H9 (cell line): ENCODE measurements at regions not wholly inside any gene's neighbourhood (a gene's known extent, or its start where the extent isn't known, plus 50 kb on each side); places are given as distances from the start of the nearest gene placed in this dataset.

Experiments
- DNase-seq: peaks from one replicate; pipeline ENCODE4 v3.0.0-alpha.2; 2017
- H2AFZ ChIP-seq: one replicate; pipeline ENCODE4 v1.6.1; 2013; ENCODE audit warnings: mild to moderate bottlenecking, low read length, control low read depth, moderate library complexity
- H2AK5ac ChIP-seq: 2 replicates; pipeline ENCODE4 v1.6.1; 2013; ENCODE audit warnings: low read length, control low read depth, mixed read lengths; ENCODE audit not compliant: insufficient read length
- H2BK120ac ChIP-seq: one replicate; pipeline ENCODE4 v1.6.1; 2013; ENCODE audit warnings: low read depth, mild to moderate bottlenecking, low read length, control low read depth, inconsistent platforms; ENCODE audit not compliant: poor library complexity, severe bottlenecking
- H2BK12ac ChIP-seq: 2 replicates; pipeline ENCODE4 v1.6.1; 2013; ENCODE audit warnings: low read length, control low read depth, mixed read lengths, low read depth; ENCODE audit not compliant: insufficient read length
- H2BK15ac ChIP-seq: 2 replicates; pipeline ENCODE4 v1.6.1; 2013; ENCODE audit warnings: low read depth, low read length, control low read depth
- H2BK20ac ChIP-seq: one replicate; pipeline ENCODE4 v1.6.1; 2013; ENCODE audit warnings: low read depth, mild to moderate bottlenecking, low read length, control low read depth, inconsistent platforms; ENCODE audit not compliant: poor library complexity, severe bottlenecking
- H2BK5ac ChIP-seq: 2 replicates; pipeline ENCODE4 v1.6.1; 2013; ENCODE audit warnings: low read length, control low read depth, mixed read lengths; ENCODE audit not compliant: insufficient read length
- H3K14ac ChIP-seq: 2 replicates; pipeline ENCODE4 v1.6.1; 2013; ENCODE audit warnings: low read length, control low read depth; ENCODE audit not compliant: insufficient read depth
- H3K18ac ChIP-seq: 2 replicates; pipeline ENCODE4 v1.6.1; 2013; ENCODE audit warnings: low read depth, mild to moderate bottlenecking, mixed read lengths, low read length, control low read depth; ENCODE audit not compliant: insufficient read length
- H3K23ac ChIP-seq: 2 replicates; pipeline ENCODE4 v1.6.1; 2013; ENCODE audit warnings: low read length, control low read depth, mixed read lengths, low read depth; ENCODE audit not compliant: insufficient read length
- H3K23me2 ChIP-seq: 2 replicates; pipeline ENCODE4 v1.6.1; 2013; ENCODE audit warnings: low read depth, mild to moderate bottlenecking, mixed read lengths, low read length, control low read depth; ENCODE audit not compliant: insufficient read length, poor library complexity, severe bottlenecking
- H3K27ac ChIP-seq: 2 replicates; pipeline ENCODE4 v1.5.1; 2013; ENCODE audit warnings: low read length, control low read depth, mixed read lengths, low read depth; ENCODE audit not compliant: insufficient read length
- H3K27me3 ChIP-seq: 2 replicates; pipeline ENCODE4 v1.6.1; 2013; ENCODE audit warnings: low read length, control low read depth, inconsistent platforms; ENCODE audit not compliant: insufficient read depth
- H3K4ac ChIP-seq: 2 replicates; pipeline ENCODE4 v1.6.1; 2013; ENCODE audit warnings: low read depth, mild to moderate bottlenecking, control low read depth, inconsistent platforms, low read length, moderate library complexity
- H3K4me1 ChIP-seq: 2 replicates; pipeline ENCODE4 v1.6.1; 2013; ENCODE audit warnings: low read length, control low read depth, inconsistent platforms; ENCODE audit not compliant: insufficient read depth
- H3K4me2 ChIP-seq: 2 replicates; pipeline ENCODE4 v1.6.1; 2013; ENCODE audit warnings: low read length, control low read depth, mixed read lengths; ENCODE audit not compliant: insufficient read length, insufficient read depth
- H3K56ac ChIP-seq: 2 replicates; pipeline ENCODE4 v1.6.1; 2013; ENCODE audit warnings: low read depth, mild to moderate bottlenecking, mixed read lengths, low read length, control low read depth; ENCODE audit not compliant: insufficient read length
- H3K79me1 ChIP-seq: 2 replicates; pipeline ENCODE4 v1.6.1; 2013; ENCODE audit warnings: low read depth, mild to moderate bottlenecking, moderate library complexity, low read length, control low read depth, inconsistent platforms; ENCODE audit not compliant: insufficient read depth, poor library complexity, severe bottlenecking
- H3K79me2 ChIP-seq: 2 replicates; pipeline ENCODE4 v1.6.1; 2013; ENCODE audit warnings: low read length, control low read depth, inconsistent platforms; ENCODE audit not compliant: insufficient read depth
- H3K9ac ChIP-seq: 2 replicates; pipeline ENCODE4 v1.6.1; 2013; ENCODE audit warnings: low read length, control low read depth, mixed read lengths; ENCODE audit not compliant: insufficient read length; ENCODE audit errors: extremely low read depth
- H3K9me3 ChIP-seq: one replicate; pipeline ENCODE4 v1.6.1; 2013; ENCODE audit warnings: low read depth, low read length, inconsistent platforms; ENCODE audit not compliant: control insufficient read depth
- H3T11ph ChIP-seq: one replicate; pipeline ENCODE4 v1.6.1; 2013; ENCODE audit warnings: mild to moderate bottlenecking, low read length, control low read depth, inconsistent platforms
- H4K20me1 ChIP-seq: one replicate; pipeline ENCODE4 v1.6.1; 2013; ENCODE audit not compliant: control insufficient read depth, insufficient read length, insufficient read depth
- H4K5ac ChIP-seq: 2 replicates; pipeline ENCODE4 v1.6.1; 2013; ENCODE audit warnings: low read depth, mild to moderate bottlenecking, mixed read lengths, low read length, control low read depth; ENCODE audit not compliant: insufficient read length
- H4K8ac ChIP-seq: replicated peaks from 2 replicates; pipeline ENCODE4 v1.6.1; 2013; ENCODE audit warnings: low read length, control low read depth, mixed read lengths, low read depth; ENCODE audit not compliant: insufficient read length
- H4K91ac ChIP-seq: 2 replicates; pipeline ENCODE4 v1.6.1; 2013; ENCODE audit warnings: low read depth, mild to moderate bottlenecking, moderate library complexity, mixed read lengths, low read length, control low read depth; ENCODE audit not compliant: insufficient read length
- H3K27ac Mint-ChIP-seq, 3 experiments: 2 replicates in 2 of 3; 3 replicates in 1 of 3; pipeline ENCODE4 v1.8.0; 2020 to 2021; ENCODE audit warnings: mixed read lengths in 3 of 3, mild to moderate bottlenecking in 1 of 3, moderate library complexity in 1 of 3
- H3K27me3 Mint-ChIP-seq: 2 replicates; pipeline ENCODE4 v1.8.0; 2021; ENCODE audit warnings: low read depth, mild to moderate bottlenecking, moderate library complexity, mixed read lengths
- H3K36me3 Mint-ChIP-seq, 3 experiments: 2 replicates in 2 of 3; 3 replicates in 1 of 3; pipeline ENCODE4 v1.8.0; 2020 to 2021; ENCODE audit warnings: low read depth in 3 of 3, mixed read lengths in 3 of 3; ENCODE audit not compliant: insufficient read depth in 1 of 3
- H3K4me1 Mint-ChIP-seq, 2 experiments: 2 replicates each; pipeline ENCODE4 v1.8.0; 2020; ENCODE audit warnings: mixed read lengths in 2 of 2
- H3K4me3 Mint-ChIP-seq, 2 experiments: 2 replicates in 1 of 2; 3 replicates in 1 of 2; pipeline ENCODE4 v1.8.0; 2020 to 2021; ENCODE audit warnings: mild to moderate bottlenecking in 2 of 2, mixed read lengths in 2 of 2, moderate library complexity in 1 of 2
- H3K9me3 Mint-ChIP-seq, 2 experiments: 2 replicates in 1 of 2; 3 replicates in 1 of 2; pipeline ENCODE4 v1.8.0; 2020; ENCODE audit warnings: mild to moderate bottlenecking in 2 of 2, mixed read lengths in 2 of 2, moderate library complexity in 1 of 2
- CTCF ChIP-seq: fragments of 200-600 bp; sonication (generic); conservative IDR thresholded peaks from 3 replicates; pipeline ENCODE4 v1.8.0; 2021; ENCODE audit warnings: antibody characterized with exemption, mild to moderate bottlenecking
- WGBS: extraction: QIAGEN DNeasy Blood & Tissue Kit; methylation state at CpG from one replicate; pipeline ENCODE4 v1.1.7; 2013; ENCODE audit warnings: missing lambda C conversion rate, low lambda C conversion rate, mixed read lengths; ENCODE audit not compliant: insufficient read length; ENCODE audit errors: extremely low coverage; 5-methylcytosine and 5-hydroxymethylcytosine counted together

DNA sequence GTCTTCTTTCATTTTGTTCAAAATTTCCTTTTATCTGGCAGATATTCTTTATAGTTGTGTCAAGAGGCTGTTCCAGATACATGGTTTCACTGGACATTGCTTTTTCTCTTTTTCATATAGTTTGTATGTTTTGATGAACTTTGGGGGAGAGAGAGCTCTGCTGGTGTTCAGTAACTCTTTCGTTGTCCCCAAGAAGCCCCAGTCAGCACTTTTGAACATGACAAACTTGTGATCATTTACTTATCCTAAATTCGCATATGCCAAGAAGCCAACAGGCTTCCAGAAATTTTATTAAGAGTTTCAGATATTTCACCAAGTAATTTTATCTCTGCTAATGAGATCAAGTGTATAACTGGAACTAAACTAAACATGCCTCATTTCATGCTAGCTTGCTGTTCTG lies 275.8 kb upstream of the GPC6 start:
- no peak overlapping the region for H3K27ac Mint-ChIP-seq
- H3K27me3 Mint-ChIP-seq, result no peaks in the 10 kb centered on the region
- H3K4me1 ChIP-seq, result no peaks in the 10 kb centered on the region; the same call in 1 of the 2 replicates
- no peak overlapping the region for H2AFZ ChIP-seq
- H3T11ph ChIP-seq, result no peak overlapping the region
- H2BK120ac ChIP-seq, result no peak overlapping the region
- H4K8ac ChIP-seq, result no peak overlapping the region
- H3K14ac ChIP-seq, result no peak overlapping the region
- no peaks in the 10 kb centered on the region for H3K79me2 ChIP-seq
- H3K4ac ChIP-seq, result no peak overlapping the region
- H3K36me3 Mint-ChIP-seq, result no peaks in the 10 kb centered on the region
- no peak for TF ChIP-seq CTCF
- H2BK5ac ChIP-seq, result no peak overlapping the region
- no peak overlapping the region for H2BK12ac ChIP-seq
- H3K4me3 Mint-ChIP-seq, result no peak overlapping the region
- no peaks in the 10 kb centered on the region for H3K9me3 ChIP-seq
- no peak overlapping the region for H2BK20ac ChIP-seq
- WGBS, result no CpG with 5 or more reads among the region's 2 CpGs
- no peaks in the 10 kb centered on the region for H4K20me1 ChIP-seq
- no peak overlapping the region for H3K56ac ChIP-seq
- H3K23ac ChIP-seq, result no peak overlapping the region
- H2AK5ac ChIP-seq, result no peak overlapping the region
- H3K23me2 ChIP-seq, result no peaks in the 10 kb centered on the region
- H3K27ac ChIP-seq, result no peak overlapping the region
- no peak overlapping the region for H4K5ac ChIP-seq
- H2BK15ac ChIP-seq, result no peak overlapping the region
- DNase-seq, result no peak
- no peaks in the 10 kb centered on the region for H3K79me1 ChIP-seq
- H3K4me1 Mint-ChIP-seq, result peaks cover 8% of the 10 kb centered on the region in 2 experiments
- no peak overlapping the region for H3K9ac ChIP-seq
- H3K18ac ChIP-seq, result no peak overlapping the region
- H3K27me3 ChIP-seq, result no peaks in the 10 kb centered on the region
- H3K4me2 ChIP-seq, result no peak overlapping the region
- no peak overlapping the region for H4K91ac ChIP-seq
- H3K9me3 Mint-ChIP-seq, result no peaks in the 10 kb centered on the region
